ENCODE measurements at regions not wholly inside any gene's neighbourhood (a gene's known extent, or its start where the extent isn't known, plus 50 kb on each side); places are given as distances from the start of the nearest gene placed in this dataset.

GRCh38 chr4:3665360-3665891 lies 100.8 kb upstream of the ADRA2C start:
- Histone ChIP-seq H3K36me3 (ENCODE audit: control insufficient read depth, insufficient read depth, low read length) (no peaks in the 10 kb centered on the region), H3K27ac (ENCODE audit: low read depth, low read length) (no peak overlapping the region), H3K27me3 (ENCODE audit: control insufficient read depth, insufficient read depth, low read length, poor library complexity, severe bottlenecking) (no peaks in the 10 kb centered on the region), H3K4me3 (ENCODE audit: low read length) (no peak overlapping the region), H3K4me1 (ENCODE audit: control insufficient read depth, insufficient read depth, low read length) (peaks cover under 1% of the 10 kb centered on the region), H3K9me3 (ENCODE audit: control insufficient read depth, low read length) (no peaks in the 10 kb centered on the region), H3K9ac (ENCODE audit: extremely low read depth, low read length, poor library complexity, severe bottlenecking) (no peak overlapping the region)
- TF ChIP-seq, protein P1, sequence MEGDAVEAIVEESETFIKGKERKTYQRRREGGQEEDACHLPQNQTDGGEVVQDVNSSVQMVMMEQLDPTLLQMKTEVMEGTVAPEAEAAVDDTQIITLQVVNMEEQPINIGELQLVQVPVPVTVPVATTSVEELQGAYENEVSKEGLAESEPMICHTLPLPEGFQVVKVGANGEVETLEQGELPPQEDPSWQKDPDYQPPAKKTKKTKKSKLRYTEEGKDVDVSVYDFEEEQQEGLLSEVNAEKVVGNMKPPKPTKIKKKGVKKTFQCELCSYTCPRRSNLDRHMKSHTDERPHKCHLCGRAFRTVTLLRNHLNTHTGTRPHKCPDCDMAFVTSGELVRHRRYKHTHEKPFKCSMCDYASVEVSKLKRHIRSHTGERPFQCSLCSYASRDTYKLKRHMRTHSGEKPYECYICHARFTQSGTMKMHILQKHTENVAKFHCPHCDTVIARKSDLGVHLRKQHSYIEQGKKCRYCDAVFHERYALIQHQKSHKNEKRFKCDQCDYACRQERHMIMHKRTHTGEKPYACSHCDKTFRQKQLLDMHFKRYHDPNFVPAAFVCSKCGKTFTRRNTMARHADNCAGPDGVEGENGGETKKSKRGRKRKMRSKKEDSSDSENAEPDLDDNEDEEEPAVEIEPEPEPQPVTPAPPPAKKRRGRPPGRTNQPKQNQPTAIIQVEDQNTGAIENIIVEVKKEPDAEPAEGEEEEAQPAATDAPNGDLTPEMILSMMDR (conservative IDR thresholded peaks at IDR 0.05) = no peak
- 74% methylated on average over 1 of the region's 1 CpG; no CpG with 5 or more reads in 1 of the 2 experiments for WGBS, 2 experiments (ENCODE audit: insufficient coverage in 1 of 2, insufficient read length in 1 of 2)
- H3K4me1 Mint-ChIP-seq = no peaks in the 10 kb centered on the region
- H3K4me3 Mint-ChIP-seq = no peak overlapping the region
- peaks cover 5% of the 10 kb centered on the region for H3K9me3 Mint-ChIP-seq
- no peaks in the 10 kb centered on the region for H3K36me3 Mint-ChIP-seq (ENCODE audit: low read depth)
- H3K27ac Mint-ChIP-seq = no peak overlapping the region
- peaks cover 5% of the 10 kb centered on the region for H3K27me3 Mint-ChIP-seq (ENCODE audit: insufficient read depth)
- DNase-seq = no peak

DNA sequence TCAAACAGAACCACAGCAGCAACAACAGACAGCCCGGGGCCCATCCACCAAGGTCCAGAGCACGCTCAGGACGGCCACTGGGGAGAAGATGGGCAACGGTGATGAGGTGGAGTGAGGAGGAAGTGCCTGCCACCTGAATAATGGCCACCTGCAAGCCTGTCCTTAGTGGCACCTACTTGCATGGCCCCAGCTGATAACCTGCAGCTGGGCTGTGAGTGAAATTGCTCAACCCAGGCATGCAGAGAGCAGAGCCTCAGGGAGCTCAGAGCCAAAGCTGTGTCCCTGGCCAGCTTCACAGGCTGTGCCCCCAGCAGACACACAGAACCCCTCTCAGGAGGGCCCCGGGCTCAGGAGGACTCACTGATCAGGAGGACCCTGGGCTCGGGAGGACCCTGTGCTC lies 102.4 kb upstream of the ADRA2C start:
- DNase-seq = no peak
- 92 to 95% methylated on average over 6 of the region's 6 CpGs for WGBS, 2 experiments (ENCODE audit: insufficient coverage in 1 of 2, insufficient read length in 1 of 2)
- Mint-ChIP-seq H3K27ac (no peak overlapping the region), H3K27me3 (ENCODE audit: insufficient read depth) (peaks cover 5% of the 10 kb centered on the region), H3K9me3 (peaks cover 5% of the 10 kb centered on the region), H3K36me3 (ENCODE audit: low read depth) (no peaks in the 10 kb centered on the region), H3K4me3 (no peak overlapping the region), H3K4me1 (no peaks in the 10 kb centered on the region)
- Histone ChIP-seq H3K9ac (ENCODE audit: extremely low read depth, low read length, poor library complexity, severe bottlenecking) (no peak overlapping the region), H3K27ac (ENCODE audit: low read depth, low read length) (no peak overlapping the region), H3K4me1 (ENCODE audit: control insufficient read depth, insufficient read depth, low read length) (peaks cover 4% of the 10 kb centered on the region), H3K36me3 (ENCODE audit: control insufficient read depth, insufficient read depth, low read length) (no peaks in the 10 kb centered on the region), H3K4me3 (ENCODE audit: low read length) (no peak overlapping the region), H3K9me3 (ENCODE audit: control insufficient read depth, low read length) (no peaks in the 10 kb centered on the region), H3K27me3 (ENCODE audit: control insufficient read depth, insufficient read depth, low read length, poor library complexity, severe bottlenecking) (no peaks in the 10 kb centered on the region)
- TF ChIP-seq, protein P1 (conservative IDR thresholded peaks at IDR 0.05) = no peak

GRCh38 chr4:3662516-3662915 lies 103.7 kb upstream of the ADRA2C start:
- Mint-ChIP-seq H3K4me3 (no peak overlapping the region), H3K36me3 (ENCODE audit: low read depth) (no peaks in the 10 kb centered on the region), H3K9me3 (peaks cover 5% of the 10 kb centered on the region), H3K4me1 (no peaks in the 10 kb centered on the region), H3K27me3 (ENCODE audit: insufficient read depth) (peaks cover 4% of the 10 kb centered on the region), H3K27ac (no peak overlapping the region)
- TF ChIP-seq, protein P1 (conservative IDR thresholded peaks at IDR 0.05) = no peak
- Histone ChIP-seq H3K36me3 (ENCODE audit: control insufficient read depth, insufficient read depth, low read length) (no peaks in the 10 kb centered on the region), H3K4me1 (ENCODE audit: control insufficient read depth, insufficient read depth, low read length) (peaks cover 4% of the 10 kb centered on the region), H3K9ac (ENCODE audit: extremely low read depth, low read length, poor library complexity, severe bottlenecking) (no peak overlapping the region), H3K27ac (ENCODE audit: low read depth, low read length) (no peak overlapping the region), H3K27me3 (ENCODE audit: control insufficient read depth, insufficient read depth, low read length, poor library complexity, severe bottlenecking) (no peaks in the 10 kb centered on the region), H3K9me3 (ENCODE audit: control insufficient read depth, low read length) (no peaks in the 10 kb centered on the region), H3K4me3 (ENCODE audit: low read length) (no peak overlapping the region)
- 86 to 89% methylated on average over 13 to 16 of the region's 16 CpGs for WGBS, 2 experiments (ENCODE audit: insufficient coverage in 1 of 2, insufficient read length in 1 of 2)
- DNase-seq = no peak

Data from endodermal cell (in vitro differentiated cells).